ENCODE measurements at regions not wholly inside any gene's neighbourhood (a gene's known extent, or its start where the extent isn't known, plus 50 kb on each side); places are given as distances from the start of the nearest gene placed in this dataset.

- no peak overlapping the region for H3K4me3 ChIP-seq (replicated peaks in 1 of 2; ENCODE audit: low read depth in 2 of 2, low read length in 2 of 2)
- DNase-seq (ENCODE audit: low read depth in 2 of 2), result no peak
- TF ChIP-seq CTCF (IDR thresholded peaks at IDR 0.05; ENCODE audit: low read depth, low read length), result no peak
Observed at GRCh38 chr2:215847056-215847455, 166.3 kb downstream of the MREG start.

- TF ChIP-seq CTCF (IDR thresholded peaks at IDR 0.05; ENCODE audit: low read depth, low read length), result no peak
- no peak overlapping the region for H3K4me3 ChIP-seq (replicated peaks in 1 of 2; ENCODE audit: low read depth in 2 of 2, low read length in 2 of 2)
- DNase-seq (ENCODE audit: low read depth in 2 of 2), result no peak
Observed at GRCh38 chr2:215845839-215846586, 167.3 kb downstream of the MREG start.

GRCh38 chr2:215843579-215843978, 169.8 kb downstream of the MREG start:
- H3K4me3 ChIP-seq (replicated peaks in 1 of 2; ENCODE audit: low read depth in 2 of 2, low read length in 2 of 2), result no peak overlapping the region
- peak; percentile 62 to 96 for DNase-seq (ENCODE audit: low read depth in 2 of 2)
- TF ChIP-seq CTCF (IDR thresholded peaks at IDR 0.05; ENCODE audit: low read depth, low read length), result no peak

GRCh38 chr2:215841175-215841816, 172.1 kb downstream of the MREG start:
- DNase-seq (ENCODE audit: low read depth in 2 of 2), result peak; percentile 43 to 56
- no peak for TF ChIP-seq CTCF (IDR thresholded peaks at IDR 0.05; ENCODE audit: low read depth, low read length)
- no peak overlapping the region for H3K4me3 ChIP-seq (replicated peaks in 1 of 2; ENCODE audit: low read depth in 2 of 2, low read length in 2 of 2)

GRCh38 chr2:215839816-215840215, 173.5 kb downstream of the MREG start:
- no peak overlapping the region for H3K4me3 ChIP-seq (replicated peaks in 1 of 2; ENCODE audit: low read depth in 2 of 2, low read length in 2 of 2)
- no peak for TF ChIP-seq CTCF (IDR thresholded peaks at IDR 0.05; ENCODE audit: low read depth, low read length)
- no peak for DNase-seq (ENCODE audit: low read depth in 2 of 2)

- no peak for DNase-seq (ENCODE audit: low read depth in 2 of 2)
Observed at GRCh38 chr2:215839309-215839708, 174.0 kb downstream of the MREG start.

More at GRCh38 chr2:215839309-215839708, 174.0 kb downstream of the MREG start:
- no peak for TF ChIP-seq CTCF (IDR thresholded peaks at IDR 0.05; ENCODE audit: low read depth, low read length)
- H3K4me3 ChIP-seq (replicated peaks in 1 of 2; ENCODE audit: low read depth in 2 of 2, low read length in 2 of 2), result no peak overlapping the region
